ENCODE measurements at regions not wholly inside any gene's neighbourhood (a gene's known extent, or its start where the extent isn't known, plus 50 kb on each side); places are given as distances from the start of the nearest gene placed in this dataset.

DNA sequence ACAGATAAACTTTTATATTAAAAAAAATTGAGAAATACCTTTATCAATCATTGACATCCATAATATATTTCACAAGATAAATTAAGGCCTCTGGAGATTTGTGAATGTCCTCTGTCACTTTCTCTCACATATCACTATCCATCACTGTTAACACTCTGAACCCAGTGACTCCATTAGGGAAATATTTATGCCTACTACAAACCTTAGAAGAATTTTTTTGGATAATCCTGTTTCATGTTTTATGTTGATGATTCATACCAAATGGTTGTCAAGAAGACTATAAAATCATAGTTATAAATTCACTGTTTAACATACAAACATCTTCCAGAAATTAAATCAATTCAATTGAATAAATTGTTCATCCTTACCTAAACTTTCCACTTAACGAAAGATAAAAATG lies 357.6 kb upstream of the CDH10 start:
- 2% methylated on average over 1 of the region's 1 CpG for WGBS (ENCODE audit: low lambda C conversion rate)
- no peaks in the 10 kb centered on the region for H3K9me3 ChIP-seq
- no peak overlapping the region for H3K9ac ChIP-seq
- H3K4me3 ChIP-seq (ENCODE audit: low read depth in 2 of 2, low read length in 1 of 2): no peak overlapping the region
- H3K9me2 ChIP-seq: no peaks in the 10 kb centered on the region; the same call in 1 of the 2 replicates
- H3K4me2 ChIP-seq: no peak overlapping the region
- H4K20me1 ChIP-seq (ENCODE audit: insufficient read depth): no peaks in the 10 kb centered on the region
- H3K4me1 ChIP-seq (ENCODE audit: control insufficient read depth in 1 of 2, insufficient read depth in 2 of 2, low read depth in 1 of 2, low read length in 1 of 2): no peaks in the 10 kb centered on the region; a peak in 1 of 4 replicates
- no peaks in the 10 kb centered on the region for H3K36me3 ChIP-seq (replicated peaks in 1 of 2; ENCODE audit: control insufficient read depth in 1 of 2, insufficient read depth in 2 of 2, low read length in 1 of 2)
- H3F3A ChIP-seq (replicated peaks; ENCODE audit: insufficient read depth): no peaks in the 10 kb centered on the region
- POLR2A ChIA-PET: no interaction called here
- no peak for DNase-seq
- H3K79me2 ChIP-seq (ENCODE audit: insufficient read depth): no peaks in the 10 kb centered on the region
- H2AFZ ChIP-seq (ENCODE audit: low read depth): no peak overlapping the region
- H3K27me3 ChIP-seq (ENCODE audit: insufficient read depth): no peaks in the 10 kb centered on the region
- TF ChIP-seq EP300 (IDR thresholded peaks at IDR 0.05; ENCODE audit: borderline replicate concordance in 1 of 2, low read depth in 1 of 2, low read length in 1 of 2): no peak
- no peak overlapping the region for H3K27ac ChIP-seq (ENCODE audit: low read depth in 2 of 2, low read length in 1 of 2)
- CTCF ChIA-PET: no interaction called here

DNA sequence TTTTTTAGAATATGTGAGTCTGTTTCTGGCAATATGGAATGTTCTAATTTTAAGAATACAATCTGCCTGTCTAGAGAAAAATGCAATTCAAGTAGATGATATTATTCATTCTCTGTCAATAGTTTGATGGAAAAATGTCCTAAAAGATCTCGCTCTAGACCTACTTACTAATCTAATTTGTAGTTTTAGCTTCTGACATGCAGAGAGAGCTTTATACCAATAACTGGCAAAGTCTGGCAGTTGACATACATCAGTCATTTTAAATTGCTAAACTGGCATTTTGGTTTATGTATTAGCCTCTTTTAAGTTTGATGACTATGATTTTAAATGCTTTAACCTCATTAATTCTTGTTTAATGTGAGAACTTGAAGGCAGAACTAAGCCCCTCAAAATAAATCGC lies 355.0 kb upstream of the CDH10 start:
- H3F3A ChIP-seq (replicated peaks; ENCODE audit: insufficient read depth): no peaks in the 10 kb centered on the region
- no peaks in the 10 kb centered on the region for H3K9me3 ChIP-seq
- H3K36me3 ChIP-seq (replicated peaks in 1 of 2; ENCODE audit: control insufficient read depth in 1 of 2, insufficient read depth in 2 of 2, low read length in 1 of 2): no peaks in the 10 kb centered on the region
- no peaks in the 10 kb centered on the region for H3K4me1 ChIP-seq (ENCODE audit: control insufficient read depth in 1 of 2, insufficient read depth in 2 of 2, low read depth in 1 of 2, low read length in 1 of 2)
- ChIA-PET POLR2A (no interaction called here), CTCF (interaction anchor here (1.2 kb wide), 1 partner anchor 9 kb away, joined by 3 read pairs; no protein-coding TSS in a partner anchor)
- no peaks in the 10 kb centered on the region for H3K79me2 ChIP-seq (ENCODE audit: insufficient read depth)
- H4K20me1 ChIP-seq (ENCODE audit: insufficient read depth): no peaks in the 10 kb centered on the region
- WGBS (ENCODE audit: low lambda C conversion rate): 7% methylated on average over 2 of the region's 2 CpGs
- no peak for TF ChIP-seq EZH2phosphoT487 (IDR thresholded peaks at IDR 0.05; ENCODE audit: borderline replicate concordance, low read depth)
- TF ChIP-seq, protein P1, sequence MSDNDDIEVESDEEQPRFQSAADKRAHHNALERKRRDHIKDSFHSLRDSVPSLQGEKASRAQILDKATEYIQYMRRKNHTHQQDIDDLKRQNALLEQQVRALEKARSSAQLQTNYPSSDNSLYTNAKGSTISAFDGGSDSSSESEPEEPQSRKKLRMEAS (IDR thresholded peaks at IDR 0.05; ENCODE audit: low read depth): no peak
- no peak for TF ChIP-seq YY1 (IDR thresholded peaks at IDR 0.05; ENCODE audit: low read depth)
- no peak for TF ChIP-seq SIN3A (IDR thresholded peaks at IDR 0.05; ENCODE audit: borderline replicate concordance, low read depth, low read length)
- TF ChIP-seq NFIC (IDR thresholded peaks at IDR 0.05; ENCODE audit: borderline replicate concordance): no peak
- TF ChIP-seq FOXM1 (IDR thresholded peaks at IDR 0.05; ENCODE audit: low read depth): no peak
- TF ChIP-seq, protein P2, sequence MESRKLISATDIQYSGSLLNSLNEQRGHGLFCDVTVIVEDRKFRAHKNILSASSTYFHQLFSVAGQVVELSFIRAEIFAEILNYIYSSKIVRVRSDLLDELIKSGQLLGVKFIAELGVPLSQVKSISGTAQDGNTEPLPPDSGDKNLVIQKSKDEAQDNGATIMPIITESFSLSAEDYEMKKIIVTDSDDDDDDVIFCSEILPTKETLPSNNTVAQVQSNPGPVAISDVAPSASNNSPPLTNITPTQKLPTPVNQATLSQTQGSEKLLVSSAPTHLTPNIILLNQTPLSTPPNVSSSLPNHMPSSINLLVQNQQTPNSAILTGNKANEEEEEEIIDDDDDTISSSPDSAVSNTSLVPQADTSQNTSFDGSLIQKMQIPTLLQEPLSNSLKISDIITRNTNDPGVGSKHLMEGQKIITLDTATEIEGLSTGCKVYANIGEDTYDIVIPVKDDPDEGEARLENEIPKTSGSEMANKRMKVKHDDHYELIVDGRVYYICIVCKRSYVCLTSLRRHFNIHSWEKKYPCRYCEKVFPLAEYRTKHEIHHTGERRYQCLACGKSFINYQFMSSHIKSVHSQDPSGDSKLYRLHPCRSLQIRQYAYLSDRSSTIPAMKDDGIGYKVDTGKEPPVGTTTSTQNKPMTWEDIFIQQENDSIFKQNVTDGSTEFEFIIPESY (IDR thresholded peaks at IDR 0.05; ENCODE audit: borderline replicate concordance, low read depth): no peak
- no peak overlapping the region for H3K4me3 ChIP-seq (ENCODE audit: low read depth in 2 of 2, low read length in 1 of 2)
- no peak for DNase-seq
- H3K9ac ChIP-seq: no peak overlapping the region
- no peak overlapping the region for H3K4me2 ChIP-seq
- no peaks in the 10 kb centered on the region; the same call in 1 of the 2 replicates for H3K9me2 ChIP-seq
- no peaks in the 10 kb centered on the region for H3K27me3 ChIP-seq (ENCODE audit: insufficient read depth)
- H2AFZ ChIP-seq (ENCODE audit: low read depth): no peak overlapping the region
- H3K27ac ChIP-seq (ENCODE audit: low read depth in 2 of 2, low read length in 1 of 2): no peak overlapping the region

DNA sequence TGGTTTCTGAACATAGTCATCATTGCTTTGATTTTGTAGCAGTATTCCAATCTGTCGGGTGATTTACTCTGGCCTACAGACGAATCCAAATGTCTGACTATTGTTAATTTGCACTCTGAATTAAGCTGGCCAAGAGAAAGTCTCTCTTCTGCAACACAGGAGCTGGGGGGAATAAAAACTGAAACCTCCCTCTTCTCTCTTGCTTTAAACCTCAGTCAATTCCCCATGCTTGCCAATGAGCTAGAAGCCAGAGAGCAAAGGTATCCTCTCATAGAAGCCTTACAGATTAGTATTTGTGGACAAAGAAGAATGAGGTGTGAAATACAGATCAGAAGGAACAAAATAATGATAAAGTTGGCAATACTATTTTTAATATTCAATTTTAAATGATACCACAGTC lies 353.9 kb upstream of the CDH10 start:
- H4K20me1 ChIP-seq (ENCODE audit: insufficient read depth): no peaks in the 10 kb centered on the region
- H3K4me2 ChIP-seq: no peak overlapping the region
- TF ChIP-seq RFX5 (IDR thresholded peaks at IDR 0.05; ENCODE audit: low read length) (no peak), EP300 (IDR thresholded peaks at IDR 0.05; ENCODE audit: borderline replicate concordance in 1 of 2, low read depth in 1 of 2, low read length in 1 of 2) (no peak), RXRA (IDR thresholded peaks at IDR 0.05; ENCODE audit: borderline replicate concordance, low read depth) (no peak), POLR2AphosphoS5 (IDR thresholded peaks at IDR 0.05; ENCODE audit: low read depth, low read length) (no peak), JUND (IDR thresholded peaks at IDR 0.05) (no peak), TEAD4 (IDR thresholded peaks at IDR 0.05; ENCODE audit: borderline replicate concordance, insufficient read depth) (no peak), CHD2 (IDR thresholded peaks at IDR 0.05; ENCODE audit: low read length, partially characterized antibody) (no peak), FOXJ3 (CRISPR knock-in tag; IDR thresholded peaks at IDR 0.05) (no peak), SMC3 (IDR thresholded peaks at IDR 0.05; ENCODE audit: low read depth, low read length) (no peak), EZH2phosphoT487 (IDR thresholded peaks at IDR 0.05; ENCODE audit: borderline replicate concordance, low read depth) (no peak), SIN3A (IDR thresholded peaks at IDR 0.05; ENCODE audit: borderline replicate concordance, low read depth, low read length) (no peak), MEF2A (IDR thresholded peaks at IDR 0.05; ENCODE audit: borderline replicate concordance, low read depth) (no peak), MXI1 (IDR thresholded peaks at IDR 0.05; ENCODE audit: low read depth, low read length) (no peak)
- TF ChIP-seq, protein P3, sequence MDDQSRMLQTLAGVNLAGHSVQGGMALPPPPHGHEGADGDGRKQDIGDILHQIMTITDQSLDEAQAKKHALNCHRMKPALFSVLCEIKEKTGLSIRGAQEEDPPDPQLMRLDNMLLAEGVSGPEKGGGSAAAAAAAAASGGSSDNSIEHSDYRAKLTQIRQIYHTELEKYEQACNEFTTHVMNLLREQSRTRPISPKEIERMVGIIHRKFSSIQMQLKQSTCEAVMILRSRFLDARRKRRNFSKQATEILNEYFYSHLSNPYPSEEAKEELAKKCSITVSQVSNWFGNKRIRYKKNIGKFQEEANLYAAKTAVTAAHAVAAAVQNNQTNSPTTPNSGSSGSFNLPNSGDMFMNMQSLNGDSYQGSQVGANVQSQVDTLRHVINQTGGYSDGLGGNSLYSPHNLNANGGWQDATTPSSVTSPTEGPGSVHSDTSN (IDR thresholded peaks at IDR 0.05): no peak
- TF ChIP-seq, protein P1 (IDR thresholded peaks at IDR 0.05; ENCODE audit: low read depth): no peak
- H2AFZ ChIP-seq (ENCODE audit: low read depth): no peak overlapping the region
- H3K79me2 ChIP-seq (ENCODE audit: insufficient read depth): no peaks in the 10 kb centered on the region
- H3K4me3 ChIP-seq (ENCODE audit: low read depth in 2 of 2, low read length in 1 of 2): no peak overlapping the region
- no peaks in the 10 kb centered on the region for H3F3A ChIP-seq (replicated peaks; ENCODE audit: insufficient read depth)
- no peaks in the 10 kb centered on the region for H3K4me1 ChIP-seq (ENCODE audit: control insufficient read depth in 1 of 2, insufficient read depth in 2 of 2, low read depth in 1 of 2, low read length in 1 of 2)
- no peaks in the 10 kb centered on the region; the same call in 1 of the 2 replicates for H3K9me2 ChIP-seq
- DNase-seq: no peak
- no peaks in the 10 kb centered on the region for H3K36me3 ChIP-seq (replicated peaks in 1 of 2; ENCODE audit: control insufficient read depth in 1 of 2, insufficient read depth in 2 of 2, low read length in 1 of 2)
- POLR2A ChIA-PET: no interaction called here
- H3K9ac ChIP-seq: no peak overlapping the region
- H3K27me3 ChIP-seq (ENCODE audit: insufficient read depth): no peaks in the 10 kb centered on the region
- no peak overlapping the region for H3K27ac ChIP-seq (ENCODE audit: low read depth in 2 of 2, low read length in 1 of 2)
- WGBS (ENCODE audit: low lambda C conversion rate): 0% methylated on average over 2 of the region's 2 CpGs
- H3K9me3 ChIP-seq: no peaks in the 10 kb centered on the region
- CTCF ChIA-PET: interaction anchor here (0.8 kb wide), 1 partner anchor 14 kb away, joined by 3 read pairs; no protein-coding TSS in a partner anchor

Measured in SK-N-SH (cell line).